GOT3 (cell line): ENCODE measurements at regions not wholly inside any gene's neighbourhood (a gene's known extent, or its start where the extent isn't known, plus 50 kb on each side); places are given as distances from the start of the nearest gene placed in this dataset.
"Not testable (repeated sequence)": the region's sequence is repeated elsewhere in the genome, so short reads cannot be mapped to it uniquely, and the experiment has no call there.

Source experiments
- DNase-seq: peaks from one replicate; lab custom pipeline; 2025; ENCODE audit warnings: mixed read lengths; lab: John Stamatoyannopoulos, UW

DNA sequence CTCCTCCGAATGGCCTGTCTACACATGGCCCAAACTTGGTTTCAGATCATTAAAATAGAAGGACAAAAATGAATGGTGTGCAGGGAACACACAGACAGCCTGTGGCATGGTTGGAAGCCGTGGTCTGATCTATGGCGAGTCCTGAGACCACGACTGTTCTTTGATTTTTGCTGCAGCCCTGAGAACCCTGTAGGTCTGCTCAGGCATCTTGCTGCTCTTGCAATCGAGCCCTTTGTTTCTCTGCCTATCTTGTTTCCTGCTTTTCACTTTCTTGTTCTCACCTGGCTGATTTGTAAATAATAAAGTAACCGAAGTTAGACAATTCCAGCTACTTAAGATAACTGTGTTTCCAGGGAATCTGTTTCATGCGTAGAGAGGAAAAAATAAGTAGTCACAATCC lies 54.1 kb upstream of the NBPF9 start:
- DNase-seq, result not testable (repeated sequence)

DNA sequence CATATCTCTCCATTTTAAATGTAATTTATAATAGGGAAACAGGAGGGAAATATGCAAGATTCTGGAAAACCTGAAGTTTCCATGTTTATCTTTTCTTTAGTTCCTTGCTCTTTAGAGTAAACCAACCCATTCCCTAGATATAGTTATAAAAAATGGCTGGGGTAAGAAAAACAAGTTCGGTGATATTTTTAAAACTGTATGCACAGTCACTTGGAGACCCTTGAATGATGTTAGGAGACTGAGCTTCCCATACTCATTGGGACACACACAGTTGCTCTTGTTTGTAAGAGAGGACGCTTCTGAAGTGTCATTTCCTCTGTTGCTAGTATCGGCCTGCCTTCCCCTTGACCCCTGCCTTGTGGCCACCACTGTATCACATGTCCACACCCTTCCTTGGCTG lies 55.0 kb upstream of the NBPF9 start:
- not testable (repeated sequence) for DNase-seq

DNA sequence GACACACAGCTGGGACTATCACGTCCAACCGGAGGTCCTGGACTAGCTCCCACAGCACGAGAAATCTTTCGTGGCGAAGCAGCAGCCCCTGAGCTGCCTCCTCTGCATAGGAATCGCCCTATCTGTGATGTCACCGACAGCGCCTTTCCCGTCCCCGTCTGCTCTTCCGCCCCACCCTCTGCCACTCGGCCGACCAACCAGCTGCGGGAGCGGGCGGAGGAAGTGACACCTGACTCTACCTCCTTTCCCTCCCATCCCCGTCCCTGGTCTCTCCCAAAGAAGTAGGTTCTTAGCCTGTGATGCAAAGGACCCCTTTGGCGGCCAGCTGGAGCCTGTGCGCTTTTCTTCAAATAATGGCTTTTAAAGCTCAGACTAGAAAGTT lies 59.7 kb upstream of the NBPF9 start:
- DNase-seq, result not testable (repeated sequence)

DNA sequence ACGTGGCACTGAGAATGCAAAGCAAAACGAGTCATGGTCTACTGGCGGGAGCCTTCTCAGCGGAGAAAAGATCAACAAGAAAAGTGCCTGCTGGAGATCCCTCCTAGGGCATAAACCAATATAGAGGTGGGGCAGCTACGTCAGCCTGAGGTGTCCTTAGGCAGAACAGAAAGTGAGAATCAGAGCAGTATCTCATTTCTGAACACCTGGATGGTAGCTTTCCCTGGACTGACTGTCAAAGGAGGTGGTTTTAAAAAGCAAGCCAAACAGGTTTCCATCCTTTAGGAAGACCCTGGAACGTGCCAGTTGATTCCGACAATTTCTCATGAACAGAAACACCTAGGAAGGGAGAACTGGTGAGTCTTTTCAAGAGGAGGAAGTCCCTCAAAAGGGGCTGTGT lies 71.4 kb upstream of the NBPF9 start:
- not testable (repeated sequence) for DNase-seq

DNA sequence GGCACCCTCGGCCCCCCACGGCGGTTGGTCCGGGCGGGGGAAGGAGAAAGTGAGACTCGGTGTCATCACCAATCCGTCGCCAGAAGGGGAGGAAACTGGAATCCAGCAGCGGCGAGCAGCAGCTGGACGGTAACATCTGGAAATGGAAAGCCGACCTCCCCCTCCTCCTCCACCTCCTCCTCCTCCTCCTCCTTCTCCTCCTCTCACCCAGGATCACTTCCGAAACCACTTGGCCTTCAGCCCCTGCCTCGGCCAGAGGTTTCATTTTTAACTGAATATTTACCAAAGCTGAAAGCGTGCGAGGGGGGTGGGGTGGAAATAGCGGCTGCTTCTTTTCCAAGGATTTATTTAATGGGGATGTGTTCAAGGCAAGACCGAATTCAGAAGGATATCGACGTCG lies 72.5 kb upstream of the NBPF9 start:
- DNase-seq, result not testable (repeated sequence)

DNA sequence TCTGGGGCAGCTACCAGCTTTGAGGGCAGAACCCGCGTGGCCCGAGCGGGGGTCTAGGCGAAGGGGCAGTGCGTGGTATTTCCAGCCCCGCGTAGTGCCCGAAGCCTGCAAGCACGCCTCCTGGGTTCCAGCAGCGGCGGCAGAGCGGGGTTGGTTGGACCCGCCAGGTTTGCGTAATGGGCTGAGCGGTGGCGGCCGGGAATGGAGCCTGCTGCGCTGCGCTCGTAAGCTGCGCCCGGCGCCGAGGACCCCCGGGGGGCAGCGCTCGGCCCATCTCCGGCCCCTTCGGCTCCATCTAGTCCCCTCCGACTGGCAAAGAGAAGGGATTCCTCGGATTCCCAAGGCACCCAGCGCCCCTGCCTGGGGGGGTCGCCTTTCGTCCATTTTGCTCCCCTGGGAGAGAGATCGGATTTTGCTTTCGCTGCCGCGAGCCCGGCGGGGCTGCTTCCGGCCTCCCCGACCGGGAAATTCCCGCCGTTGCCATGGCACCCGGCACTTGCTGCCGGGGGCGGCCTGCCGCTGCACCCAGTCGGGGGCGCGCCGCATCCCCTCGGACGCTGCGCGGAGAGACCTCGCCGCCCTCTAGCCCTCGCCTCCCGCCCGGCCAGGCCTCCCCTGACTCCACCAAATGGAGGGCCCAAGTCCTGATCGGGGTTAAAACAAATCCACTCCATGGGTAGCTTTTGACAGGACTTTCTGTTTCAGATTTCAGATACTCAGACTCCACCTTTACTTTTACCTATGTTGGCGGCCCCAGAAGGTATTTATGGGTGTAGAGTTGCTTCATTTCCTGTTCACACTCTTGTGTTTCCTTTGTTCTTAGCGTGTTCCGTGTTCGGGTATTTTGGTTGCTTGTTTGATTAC lies 73.3 kb upstream of the NBPF9 start:
- DNase-seq, result not testable (repeated sequence)

DNA sequence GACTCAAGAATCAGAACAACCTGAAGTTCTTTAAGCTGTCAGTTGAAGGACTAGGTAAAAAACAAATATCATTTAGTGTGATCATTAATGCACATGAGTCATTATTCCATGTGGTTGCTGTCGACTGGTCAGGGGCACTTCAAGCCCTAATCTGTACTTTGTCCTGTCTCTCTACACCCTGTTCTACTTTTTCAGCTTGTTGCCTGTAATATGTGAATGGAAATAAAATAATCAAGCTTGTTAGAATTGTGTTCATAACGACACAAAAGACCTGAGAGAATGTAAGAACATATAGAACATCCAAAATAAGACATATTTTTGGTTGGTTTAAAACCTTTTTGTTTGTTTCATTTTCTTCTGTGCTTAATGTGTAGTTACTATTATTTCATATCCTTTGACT lies 87.4 kb upstream of the NBPF9 start:
- not testable (repeated sequence) for DNase-seq

DNA sequence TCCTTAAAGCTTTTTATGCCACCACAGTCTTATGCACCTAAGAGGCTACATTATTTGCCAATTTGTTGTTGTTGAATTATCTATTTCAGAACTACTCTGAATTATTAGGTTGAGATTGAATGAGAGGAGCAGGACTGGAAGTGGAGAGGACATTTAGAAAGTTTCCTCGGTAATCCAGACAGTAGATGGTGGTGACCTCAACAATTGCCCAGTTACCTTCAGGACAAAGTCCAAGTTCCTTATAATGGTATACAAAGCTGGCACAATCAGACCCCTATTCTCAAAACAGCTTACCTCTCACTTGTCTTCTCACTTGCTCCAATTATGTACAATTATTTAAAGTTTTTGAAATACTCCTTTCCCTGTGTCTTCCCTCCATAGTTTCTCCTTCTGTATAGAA lies 93.3 kb upstream of the NBPF9 start:
- DNase-seq, result not testable (repeated sequence)

DNA sequence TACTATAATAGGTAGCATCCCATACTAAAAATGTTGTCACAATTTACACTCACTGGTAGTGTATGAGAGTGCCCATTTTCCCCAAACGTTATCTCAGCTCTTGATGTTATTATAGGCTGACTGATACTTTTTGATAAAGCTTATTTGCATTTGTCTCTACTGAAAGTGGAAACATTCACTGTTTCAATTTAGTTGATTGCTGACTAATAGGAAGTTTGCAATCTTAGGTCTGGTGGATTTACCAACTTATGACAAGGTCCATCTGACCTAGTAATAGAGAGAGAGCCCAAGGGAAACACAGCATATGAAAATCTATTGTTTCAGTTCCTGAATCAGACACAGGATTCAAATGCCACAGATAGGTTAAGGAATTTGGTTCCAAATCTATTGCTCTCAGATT lies 97.2 kb upstream of the NBPF9 start:
- not testable (repeated sequence) for DNase-seq

DNA sequence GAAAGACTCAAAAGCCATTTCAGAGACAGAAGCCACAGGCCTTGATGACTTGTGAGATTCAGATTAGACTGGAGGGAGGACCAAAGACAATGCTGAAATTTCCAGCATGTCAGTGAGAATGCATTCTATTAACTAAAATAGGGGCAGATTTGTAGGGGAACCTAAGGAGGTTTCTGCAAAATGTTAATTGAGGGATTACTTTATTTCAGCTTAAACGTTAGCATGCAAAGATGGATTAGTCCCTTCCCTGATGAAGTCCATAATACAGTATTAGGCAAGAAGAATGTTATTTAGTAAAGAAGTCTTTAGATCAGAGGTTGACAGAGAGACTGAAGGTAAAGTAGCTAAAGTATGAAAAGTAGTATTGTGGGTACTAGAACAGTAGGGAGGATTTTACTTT lies 98.9 kb upstream of the NBPF9 start:
- DNase-seq, result not testable (repeated sequence)

DNA sequence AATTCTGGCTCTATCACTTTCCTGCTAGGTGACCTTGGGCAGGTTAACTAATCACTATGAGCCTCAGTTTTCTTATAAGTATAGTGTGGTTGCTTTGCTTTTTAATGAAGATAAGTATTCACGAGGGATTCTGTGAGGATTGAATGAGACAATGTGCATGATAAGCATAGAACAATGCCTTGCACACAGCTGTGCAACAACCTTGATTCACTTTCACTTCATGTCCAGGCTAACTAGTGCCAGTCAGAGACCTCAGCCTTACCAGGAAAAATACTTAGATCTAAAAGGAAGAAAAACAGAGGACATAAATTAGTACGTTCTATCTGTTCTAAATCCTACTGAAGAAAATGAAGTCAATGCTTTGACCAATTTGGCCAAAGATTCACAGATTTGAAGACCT lies 101.0 kb upstream of the NBPF9 start:
- DNase-seq, result not testable (repeated sequence)

DNA sequence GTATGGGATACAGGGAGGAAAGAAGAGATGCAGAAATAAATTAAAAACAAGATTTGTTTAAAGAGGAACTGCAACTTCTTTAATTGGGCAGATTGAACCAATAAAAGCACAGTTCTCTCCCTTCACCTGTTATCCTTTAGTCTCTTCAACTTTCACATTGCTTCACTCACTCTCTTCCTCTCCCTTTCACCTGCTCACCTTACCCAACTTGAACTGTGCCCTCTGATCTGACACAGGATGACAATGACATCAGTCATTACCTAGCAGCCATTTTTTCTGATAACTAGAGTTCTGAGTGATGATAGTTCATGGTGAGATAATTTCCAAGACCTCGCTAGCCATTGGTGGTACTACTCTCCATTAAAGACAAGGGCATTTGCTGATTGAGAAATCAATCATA lies 105.5 kb upstream of the NBPF9 start:
- DNase-seq, result not testable (repeated sequence)

DNA sequence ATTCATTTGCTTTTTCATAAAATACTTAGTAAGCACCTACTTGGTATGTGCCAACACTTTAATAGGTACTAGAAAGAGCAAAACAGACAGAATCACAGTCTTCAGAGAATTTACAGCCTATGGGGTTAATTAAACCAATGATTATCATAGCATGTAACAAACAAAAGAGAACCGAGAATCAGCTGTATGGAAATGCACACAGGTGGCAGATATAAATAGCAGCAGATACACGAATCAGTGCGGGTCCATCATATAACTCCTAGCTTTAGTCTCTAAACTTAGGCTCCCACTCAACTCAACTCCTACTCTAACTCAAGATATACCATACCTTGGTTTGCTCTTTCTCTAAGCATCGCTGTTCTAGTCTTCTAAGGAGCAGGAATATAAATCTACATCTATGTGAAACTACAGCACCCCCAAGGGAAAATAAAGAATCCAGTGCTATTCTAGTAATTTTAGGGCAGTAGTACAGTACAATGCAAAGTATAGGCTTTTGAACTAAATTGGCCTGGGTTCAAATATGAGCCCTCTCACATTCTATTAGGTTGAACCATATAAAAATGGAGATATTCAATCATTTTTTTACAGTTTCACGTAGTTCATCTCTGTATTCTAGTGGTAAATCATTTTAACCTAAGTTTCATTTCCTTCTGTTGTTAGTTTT lies 108.5 kb upstream of the NBPF9 start:
- not testable (repeated sequence) for DNase-seq

DNA sequence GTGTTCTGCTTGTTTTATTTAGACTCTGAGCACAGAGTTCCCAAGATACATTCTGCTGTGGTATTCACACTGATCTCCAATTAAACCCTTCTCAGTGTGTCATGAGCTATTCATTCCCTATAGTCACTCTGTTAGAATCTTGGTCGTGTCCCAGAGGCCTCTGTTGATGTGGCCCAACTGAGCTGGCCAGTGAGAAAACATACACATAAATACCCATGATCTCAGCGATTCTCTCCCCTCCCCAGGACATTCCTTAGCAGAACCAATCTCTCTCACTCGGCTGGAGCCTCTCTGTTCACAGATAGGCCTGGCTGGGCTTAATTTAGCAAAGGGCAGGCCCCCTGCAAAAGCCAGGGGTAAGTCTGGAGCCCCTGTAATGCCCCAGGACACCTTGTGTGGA lies 109.6 kb upstream of the NBPF9 start:
- DNase-seq, result not testable (repeated sequence)

DNA sequence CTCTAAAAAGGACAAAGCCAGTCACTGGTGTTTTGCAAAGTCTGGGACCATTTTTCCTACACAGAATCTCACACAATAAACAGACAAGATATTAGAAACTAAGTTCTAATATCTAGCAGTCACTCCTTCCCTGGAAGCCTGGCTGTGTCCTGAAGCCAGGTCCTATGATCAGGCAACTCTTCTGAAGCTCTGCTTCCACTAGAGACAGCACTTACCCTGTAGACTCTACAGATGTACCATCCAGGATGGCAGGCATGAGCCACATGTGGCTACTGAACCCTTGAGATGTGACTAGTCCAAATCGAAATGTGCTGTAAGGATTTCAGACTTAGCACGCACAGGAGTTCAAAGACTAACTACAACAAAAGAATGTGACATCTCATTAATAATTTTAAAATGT lies 110.3 kb upstream of the NBPF9 start:
- DNase-seq, result not testable (repeated sequence)

DNA sequence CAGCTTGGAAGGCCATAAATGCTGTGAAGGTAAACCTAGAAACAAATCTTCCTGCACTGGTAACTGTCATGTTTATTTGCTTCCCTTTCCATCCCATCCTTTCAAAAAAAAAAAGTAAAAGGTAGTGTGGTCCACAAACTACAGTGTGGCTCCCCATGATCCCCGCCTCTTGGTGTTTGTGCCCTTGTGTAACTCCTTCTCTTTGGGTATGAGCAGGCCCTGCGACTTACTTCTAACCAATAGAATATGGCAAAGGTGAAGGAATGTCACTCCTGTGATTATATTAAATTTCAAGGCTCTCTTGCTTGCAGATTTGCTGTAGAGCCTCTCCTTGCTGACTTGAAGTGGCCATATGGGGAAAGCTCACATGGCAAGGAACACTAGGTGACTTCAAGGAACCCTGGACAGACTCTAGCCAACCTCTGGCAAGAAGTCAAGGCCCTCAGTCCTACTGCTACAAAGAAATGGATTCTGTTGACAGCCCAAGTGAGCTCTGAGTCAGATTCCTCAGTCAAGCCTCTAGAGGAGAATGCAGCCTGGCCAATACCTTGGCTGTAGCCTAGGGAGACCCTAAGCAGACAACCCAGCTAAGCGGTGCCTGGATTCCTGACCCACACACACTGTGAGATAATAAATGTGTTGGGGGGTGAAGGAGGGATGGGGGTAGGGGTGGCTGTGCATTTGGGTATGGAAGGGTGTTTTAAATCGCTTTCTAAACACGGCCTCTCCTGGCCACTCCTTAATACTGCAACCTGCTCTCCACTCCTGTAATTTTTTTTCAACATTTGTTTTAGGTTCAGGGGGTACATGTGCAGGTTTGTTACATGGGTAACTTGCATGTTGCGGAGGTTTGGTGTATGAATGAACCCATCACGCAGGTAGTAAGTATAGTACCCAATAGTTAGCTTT lies 115.0 kb upstream of the NBPF9 start:
- DNase-seq, result not testable (repeated sequence)

DNA sequence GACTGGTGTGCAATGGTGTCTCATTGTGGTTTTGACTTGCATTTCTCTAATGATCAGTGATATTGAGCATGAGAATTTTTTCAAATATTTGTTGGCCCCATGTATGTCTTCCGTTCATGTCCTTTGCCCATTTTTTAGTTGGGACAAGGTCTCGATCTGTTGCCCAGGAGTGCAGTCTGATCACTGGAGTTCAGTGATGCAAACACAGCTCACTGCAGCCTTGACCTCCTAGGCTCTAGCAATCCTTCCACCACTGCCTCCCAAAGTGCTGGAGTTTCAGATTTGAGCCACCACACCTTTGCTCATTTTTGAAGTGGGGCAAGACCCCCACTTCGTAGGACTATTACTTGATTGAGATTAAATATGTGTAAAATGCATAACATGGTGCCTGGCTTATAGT lies 116.2 kb upstream of the NBPF9 start:
- DNase-seq, result not testable (repeated sequence)

DNA sequence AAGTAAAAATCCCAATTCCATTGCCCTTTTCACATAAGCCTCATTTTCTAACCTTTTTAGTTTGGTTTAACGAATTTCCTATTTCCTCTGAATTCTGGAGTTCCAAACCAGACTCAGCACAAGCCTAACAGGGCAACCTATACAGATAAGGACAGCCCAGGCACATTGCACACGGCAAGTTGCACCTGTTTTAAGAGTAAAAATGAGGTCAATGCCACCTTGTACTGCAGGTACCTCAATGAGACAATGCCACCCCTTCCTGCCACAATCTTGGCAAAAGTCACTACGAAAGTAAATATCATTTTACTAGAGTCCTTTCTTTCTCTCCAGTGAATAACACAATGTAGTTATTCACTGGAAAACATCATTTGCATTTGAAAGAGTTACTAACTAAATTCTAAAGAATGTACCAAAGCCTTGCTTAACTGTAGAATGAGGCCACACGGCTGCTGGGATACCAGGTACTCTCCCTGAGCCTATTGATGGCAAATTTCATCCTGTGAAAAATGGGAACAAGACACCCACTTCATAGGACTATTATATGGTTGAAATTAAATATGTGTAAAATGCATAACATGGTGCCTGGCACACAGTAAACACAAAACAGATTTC lies 117.2 kb upstream of the NBPF9 start:
- DNase-seq, result not testable (repeated sequence)

DNA sequence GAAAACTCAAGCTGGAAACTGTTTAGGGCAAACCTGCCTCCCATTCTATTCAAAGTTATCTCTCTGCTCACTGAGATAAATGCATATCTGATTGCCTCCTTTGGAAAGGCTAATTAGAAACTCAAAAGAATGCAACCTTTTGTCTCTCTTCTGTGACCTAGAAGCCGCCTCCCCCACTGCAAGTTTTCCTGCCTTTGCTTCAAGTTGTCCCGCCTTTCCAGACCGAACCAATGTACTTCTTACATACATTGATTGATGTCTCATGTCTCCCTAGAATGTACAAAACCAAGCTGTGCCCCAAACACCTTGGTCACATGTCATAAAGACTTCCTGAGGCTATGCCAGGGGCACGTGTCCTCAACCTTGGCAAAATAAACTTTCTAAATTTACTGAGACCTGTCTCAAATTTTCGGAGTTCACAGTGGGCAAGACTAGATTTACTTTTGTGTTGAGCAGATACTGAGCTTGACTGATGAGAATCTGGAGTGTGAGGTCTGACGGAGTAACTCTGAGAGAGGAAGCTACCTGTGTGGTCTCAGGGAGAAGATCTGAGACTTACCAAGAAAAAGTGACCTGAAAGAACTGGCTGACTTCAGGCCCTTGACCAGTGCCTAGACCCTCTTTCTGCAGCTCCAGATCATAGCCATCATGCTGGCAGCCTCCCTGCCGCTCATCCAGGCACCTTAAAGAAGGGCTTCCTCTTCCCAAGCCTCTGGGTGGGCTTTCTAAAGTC lies 124.7 kb upstream of the NBPF9 start:
- not testable (repeated sequence) for DNase-seq

DNA sequence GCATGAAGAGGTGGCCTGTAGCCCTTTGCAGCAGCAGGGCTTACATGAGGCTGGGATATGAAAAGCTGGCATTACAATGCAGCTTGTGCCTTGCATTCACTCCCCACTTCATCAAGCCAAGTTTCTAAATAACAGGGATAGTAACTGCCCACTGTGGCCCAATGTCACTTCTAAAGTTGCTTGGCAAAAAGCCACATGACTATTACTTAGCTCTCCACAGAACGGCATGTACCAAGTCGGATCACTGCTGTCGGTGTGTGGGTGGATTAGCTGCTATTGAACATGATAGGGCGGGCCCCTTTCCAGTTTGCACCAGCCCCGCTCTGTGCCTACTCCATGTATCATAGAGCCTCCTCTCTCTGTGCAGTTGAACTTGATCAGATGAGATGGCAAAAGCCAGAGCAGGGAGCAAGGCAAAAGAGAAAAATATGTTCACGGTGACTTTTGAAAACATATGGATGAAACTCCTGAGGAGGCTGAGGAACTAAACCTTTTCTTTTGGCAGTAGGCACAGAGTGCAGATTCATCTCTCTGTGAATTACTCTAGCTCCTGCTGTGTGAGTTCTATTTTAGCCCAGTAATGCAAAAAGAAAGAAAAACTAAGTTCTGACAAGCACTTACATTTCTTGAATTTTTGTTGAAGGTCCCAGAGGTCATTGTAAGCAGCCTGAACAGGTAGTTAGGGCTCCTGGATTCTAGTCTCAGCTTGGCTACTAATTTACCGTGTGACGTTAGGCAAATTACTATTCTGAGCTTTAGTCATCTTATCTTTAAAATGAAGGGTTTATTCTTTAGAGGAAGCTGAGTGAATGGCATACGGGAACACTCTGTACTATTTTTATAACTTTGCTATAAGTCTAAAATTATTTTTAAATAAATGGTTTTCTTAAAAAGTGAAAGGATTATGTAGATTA lies 125.6 kb upstream of the NBPF9 start:
- DNase-seq, result not testable (repeated sequence)
